ENCODE measurements at regions not wholly inside any gene's neighbourhood (a gene's known extent, or its start where the extent isn't known, plus 50 kb on each side); places are given as distances from the start of the nearest gene placed in this dataset.

DNA sequence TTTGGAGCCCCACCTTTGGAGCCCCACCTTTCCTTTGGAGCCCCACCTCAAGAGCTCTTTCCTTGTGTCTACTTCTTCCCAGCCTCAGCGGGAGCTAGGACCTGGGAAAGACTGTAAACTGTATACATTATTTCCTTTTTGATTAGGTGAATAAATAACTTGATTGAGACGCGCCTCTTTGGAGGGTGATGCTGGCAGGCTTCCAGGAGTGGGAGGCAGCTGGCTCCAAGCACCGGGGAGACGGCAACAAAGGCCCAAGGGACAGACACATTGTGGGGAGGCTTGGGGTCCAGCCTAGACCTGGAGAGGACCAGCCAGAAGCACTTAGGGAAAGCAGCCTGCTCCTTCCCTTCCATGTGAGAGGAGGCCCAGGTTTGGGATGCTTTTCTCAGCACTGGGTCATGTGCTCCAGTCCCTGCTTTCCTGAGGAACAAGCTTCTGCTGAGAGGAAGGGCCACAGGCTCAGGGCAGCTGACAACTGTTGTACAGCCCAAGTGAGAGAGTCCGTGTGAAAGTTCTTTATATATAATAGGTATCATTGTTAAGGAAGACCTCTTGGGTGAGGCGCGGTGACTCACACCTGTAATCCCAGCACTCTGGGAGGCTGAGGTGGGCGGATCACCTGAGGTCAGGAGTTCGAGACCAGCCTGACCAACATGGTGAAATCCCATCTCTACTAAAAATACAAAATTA, 297.2 kb upstream of the SLC14A2 start:
- H3K27me3 Mint-ChIP-seq, result peaks cover 2% of the 10 kb centered on the region

DNA sequence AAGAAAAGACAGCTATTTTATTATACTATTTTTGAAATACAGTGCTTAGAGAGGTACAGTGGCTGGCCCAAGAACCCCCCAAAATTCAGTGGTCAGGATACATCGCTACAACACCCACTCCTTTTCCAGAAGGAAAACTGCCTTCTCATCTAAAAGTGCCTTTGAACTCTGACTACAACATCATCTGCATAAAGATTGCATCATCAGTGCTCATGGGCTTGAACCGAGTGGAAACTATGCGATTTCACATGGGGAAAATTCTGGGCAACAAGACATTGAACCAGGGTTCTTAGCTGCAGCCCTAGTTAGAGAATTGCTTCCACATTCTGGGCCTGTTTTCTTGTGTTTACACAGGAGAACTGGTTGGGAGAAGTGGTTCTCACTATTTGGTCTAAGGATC, 294.6 kb upstream of the SLC14A2 start:
- Mint-ChIP-seq H3K36me3 (peaks cover 2% of the 10 kb centered on the region), H3K4me1 (no peaks in the 10 kb centered on the region), H3K27ac (no peak overlapping the region), H3K4me3 (no peak overlapping the region), H3K9me3 (peaks cover 0 to 2% (median 1%) of the 10 kb centered on the region in 3 donors), H3K27me3 (peaks cover 9% of the 10 kb centered on the region)

More for the DNA sequence above, 297.2 kb upstream of the SLC14A2 start:
- Mint-ChIP-seq H3K4me3 (no peak overlapping the region), H3K27ac (no peak overlapping the region), H3K36me3 (peaks cover 2% of the 10 kb centered on the region), H3K4me1 (no peaks in the 10 kb centered on the region), H3K9me3 (peaks cover 0 to 2% (median 1%) of the 10 kb centered on the region in 3 donors)

DNA sequence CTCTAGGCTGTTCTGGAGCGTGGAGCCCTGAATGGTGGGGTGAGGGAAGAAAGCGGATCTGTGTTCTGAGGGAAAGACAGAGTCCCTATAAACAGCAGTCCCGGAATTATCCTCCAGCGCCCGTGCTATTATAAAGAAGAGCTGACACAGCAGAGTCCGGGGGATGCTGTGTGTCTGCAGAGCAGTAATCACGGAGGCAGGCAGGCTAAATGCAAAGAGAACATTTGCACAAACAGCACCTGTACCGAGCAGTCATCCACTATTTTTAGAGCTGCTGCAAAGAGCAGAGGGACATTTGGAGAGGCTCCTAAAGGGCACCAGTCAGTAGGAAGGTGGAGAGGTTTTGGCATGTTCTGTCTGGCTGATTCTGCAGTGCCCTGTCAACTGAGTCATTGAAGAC, 293.8 kb upstream of the SLC14A2 start:
- H3K4me3 Mint-ChIP-seq, result no peak overlapping the region
- H3K27me3 Mint-ChIP-seq, result peaks cover 14% of the 10 kb centered on the region
- no peaks in the 10 kb centered on the region for H3K4me1 Mint-ChIP-seq
- H3K27ac Mint-ChIP-seq, result no peak overlapping the region
- peaks cover 0 to 2% (median 0%) of the 10 kb centered on the region in 3 donors for H3K9me3 Mint-ChIP-seq
- H3K36me3 Mint-ChIP-seq, result peaks cover 2% of the 10 kb centered on the region

DNA sequence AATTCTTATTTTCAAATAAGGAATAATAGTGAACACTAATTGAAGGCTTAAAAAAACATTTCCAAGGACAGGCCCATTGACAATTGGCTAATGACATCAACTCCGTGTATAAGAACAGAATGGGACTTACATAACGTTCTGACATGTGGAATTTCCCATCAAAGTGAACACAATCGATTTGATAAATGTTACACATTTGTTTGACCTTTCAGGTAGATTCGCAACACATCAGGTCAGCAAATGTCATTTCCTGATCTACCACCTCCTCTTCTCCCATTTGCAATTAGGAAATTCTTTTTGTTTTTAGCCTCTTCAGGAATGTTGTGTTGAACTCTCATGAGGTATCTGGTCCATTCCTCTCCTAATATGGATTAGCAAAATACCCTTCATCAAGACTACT, 292.9 kb upstream of the SLC14A2 start:
- peaks cover 0 to 2% (median 0%) of the 10 kb centered on the region in 3 donors for H3K9me3 Mint-ChIP-seq
- H3K27me3 Mint-ChIP-seq, result peaks cover 17% of the 10 kb centered on the region
- H3K4me3 Mint-ChIP-seq, result no peak overlapping the region
- no peaks in the 10 kb centered on the region for H3K4me1 Mint-ChIP-seq
- H3K27ac Mint-ChIP-seq, result no peak overlapping the region
- peaks cover 2% of the 10 kb centered on the region for H3K36me3 Mint-ChIP-seq

DNA sequence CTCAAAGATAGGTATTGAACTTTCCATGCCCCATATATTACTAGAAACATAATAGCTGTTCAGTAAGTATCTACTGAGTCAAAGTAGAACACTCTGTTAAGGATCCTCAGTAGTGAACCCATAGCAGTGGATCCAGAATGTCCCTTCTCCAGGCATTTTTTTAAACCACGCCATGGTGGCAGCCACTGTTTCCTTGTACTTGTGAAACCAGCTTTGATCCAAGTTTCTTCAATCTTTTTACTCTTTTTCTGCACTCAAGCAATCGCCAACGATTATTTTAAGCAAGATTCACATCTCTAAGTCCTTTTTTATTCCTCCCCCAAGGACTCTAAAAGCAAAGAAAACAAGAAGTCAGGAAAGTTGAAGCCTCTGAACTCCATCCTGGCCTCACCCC, 291.2 kb upstream of the SLC14A2 start:
- peaks cover 25% of the 10 kb centered on the region for H3K27me3 Mint-ChIP-seq

DNA sequence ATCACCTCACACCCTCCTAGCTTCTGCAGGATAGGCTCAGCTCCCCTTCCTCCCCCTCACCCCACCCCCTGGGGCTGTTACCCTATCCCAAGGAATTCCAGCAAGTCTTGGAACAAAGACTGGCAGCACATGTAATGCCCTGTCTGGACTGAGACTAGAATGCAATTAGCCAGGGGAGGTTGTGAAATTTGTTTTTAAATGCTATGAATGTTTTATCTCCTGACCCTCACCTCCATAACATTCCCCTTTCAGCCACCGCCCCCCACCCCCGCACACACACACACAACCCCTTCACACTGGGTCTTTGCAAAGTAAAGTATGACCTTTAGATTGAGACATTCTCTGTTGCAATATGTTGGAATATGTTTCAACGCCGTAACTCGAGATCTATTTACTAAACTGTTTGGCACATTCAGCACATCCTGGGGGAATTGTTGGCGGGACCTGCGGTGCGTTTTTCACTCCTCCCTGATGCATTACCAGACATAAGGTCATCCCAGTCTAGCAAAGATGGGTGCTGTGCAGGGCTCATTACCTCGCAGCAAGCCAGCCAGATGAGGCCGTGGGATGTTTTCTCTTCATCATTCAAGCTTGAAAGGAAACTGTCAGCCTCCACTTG, 290.7 kb upstream of the SLC14A2 start:
- Mint-ChIP-seq H3K4me1 (no peaks in the 10 kb centered on the region), H3K9me3 (peaks cover 0 to 2% (median 0%) of the 10 kb centered on the region in 3 donors), H3K27me3 (peaks cover 25% of the 10 kb centered on the region), H3K4me3 (no peak overlapping the region), H3K27ac (no peak overlapping the region), H3K36me3 (no peaks in the 10 kb centered on the region)

More for the DNA sequence above, 291.2 kb upstream of the SLC14A2 start:
- no peak overlapping the region for H3K27ac Mint-ChIP-seq
- no peaks in the 10 kb centered on the region for H3K4me1 Mint-ChIP-seq
- no peak overlapping the region for H3K4me3 Mint-ChIP-seq
- H3K9me3 Mint-ChIP-seq, result peaks cover 0 to 2% (median 0%) of the 10 kb centered on the region in 3 donors
- peaks cover under 1% of the 10 kb centered on the region for H3K36me3 Mint-ChIP-seq

DNA sequence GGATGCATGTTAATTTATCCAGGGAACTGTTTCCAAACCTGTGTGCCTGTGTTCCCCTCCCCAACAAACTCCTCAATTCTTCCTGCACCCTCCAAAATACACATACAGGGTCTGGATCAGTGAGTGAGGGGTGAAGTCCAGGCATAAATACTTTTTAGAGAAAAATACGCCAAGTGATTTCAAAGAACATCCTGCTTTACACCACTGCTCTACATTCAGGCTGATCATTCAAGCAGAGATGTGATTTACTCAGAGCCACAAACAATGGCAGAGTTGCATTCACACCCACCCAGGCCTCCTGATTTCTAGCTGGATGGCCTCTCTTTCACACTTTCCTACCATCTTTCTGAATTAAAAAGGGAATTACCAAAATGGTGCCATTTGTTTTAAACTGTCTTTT, 289.5 kb upstream of the SLC14A2 start:
- Mint-ChIP-seq H3K36me3 (no peaks in the 10 kb centered on the region), H3K4me3 (no peak overlapping the region), H3K4me1 (no peaks in the 10 kb centered on the region), H3K27me3 (peaks cover 28% of the 10 kb centered on the region), H3K9me3 (peaks cover 0 to 4% (median 2%) of the 10 kb centered on the region in 3 donors), H3K27ac (no peak overlapping the region)

DNA sequence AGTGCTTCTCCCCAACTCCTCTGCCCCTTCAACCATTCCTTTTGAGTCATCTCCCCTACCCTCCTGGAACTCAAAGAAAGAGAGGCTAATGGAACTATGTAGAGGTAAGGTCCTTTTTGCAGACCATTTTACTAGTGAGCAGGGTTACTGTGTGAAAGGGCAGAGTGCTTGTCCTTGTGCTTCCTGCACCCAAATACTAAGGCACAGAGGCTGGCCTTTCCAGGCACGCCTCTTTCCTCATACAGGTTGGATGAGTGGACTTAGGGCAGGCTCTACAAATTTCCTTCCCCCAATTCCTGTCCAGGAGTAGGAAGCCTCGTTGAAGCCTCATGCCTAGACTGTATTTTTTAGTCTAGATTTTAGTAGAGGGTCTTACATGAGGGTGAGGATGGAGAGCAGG, 288.8 kb upstream of the SLC14A2 start:
- Mint-ChIP-seq H3K27me3 (peaks cover 28% of the 10 kb centered on the region), H3K27ac (no peak overlapping the region), H3K4me1 (no peaks in the 10 kb centered on the region), H3K36me3 (no peaks in the 10 kb centered on the region), H3K4me3 (no peak overlapping the region), H3K9me3 (peaks cover 0 to 4% (median 2%) of the 10 kb centered on the region in 3 donors)

DNA sequence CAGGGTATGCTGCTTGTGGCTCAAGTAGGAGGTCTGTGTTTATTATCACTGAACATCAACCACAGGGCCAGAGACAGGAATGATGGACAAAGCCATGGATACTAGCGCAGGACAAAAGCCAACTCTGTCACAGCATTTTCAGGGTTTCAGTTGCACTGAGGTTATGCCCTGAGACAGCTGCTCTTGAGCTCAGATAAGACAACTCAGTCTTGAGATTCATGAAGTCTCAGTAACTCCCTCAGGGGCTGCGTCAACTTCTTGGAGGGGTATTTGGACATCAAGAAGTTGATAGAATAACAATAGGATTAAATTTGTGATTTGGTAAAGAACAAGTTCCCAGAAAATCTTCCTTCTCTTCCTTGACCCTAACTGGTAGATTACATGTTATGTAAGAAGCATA, 287.0 kb upstream of the SLC14A2 start:
- H3K27ac Mint-ChIP-seq, result no peak overlapping the region

DNA sequence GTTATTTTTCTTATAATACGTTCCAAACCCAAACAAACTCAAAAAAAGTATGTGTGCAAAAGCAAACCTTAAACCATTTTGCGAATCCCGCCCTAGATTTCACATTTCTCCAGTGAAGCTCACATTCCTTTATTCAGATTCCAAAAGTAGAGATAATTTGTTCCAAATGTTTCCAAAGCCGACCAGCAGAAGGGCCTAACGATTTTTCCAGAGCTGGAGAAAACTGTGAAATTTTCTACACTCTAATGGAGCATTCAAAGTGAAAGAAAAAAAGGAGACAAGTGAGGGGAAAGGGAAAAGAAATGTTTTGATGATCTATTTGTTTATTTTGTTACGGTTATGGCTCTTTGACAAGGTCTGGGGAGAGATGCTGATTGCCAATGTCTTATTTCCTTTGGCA, 286.5 kb upstream of the SLC14A2 start:
- Mint-ChIP-seq H3K27ac (no peak overlapping the region), H3K4me1 (no peaks in the 10 kb centered on the region), H3K9me3 (peaks cover 0 to 4% (median 0%) of the 10 kb centered on the region in 3 donors), H3K4me3 (no peak overlapping the region), H3K27me3 (peaks cover 23% of the 10 kb centered on the region), H3K36me3 (no peaks in the 10 kb centered on the region)

More for the DNA sequence above, 287.0 kb upstream of the SLC14A2 start:
- Mint-ChIP-seq H3K4me3 (no peak overlapping the region), H3K36me3 (no peaks in the 10 kb centered on the region), H3K27me3 (peaks cover 25% of the 10 kb centered on the region), H3K4me1 (no peaks in the 10 kb centered on the region), H3K9me3 (peaks cover 0 to 4% (median 0%) of the 10 kb centered on the region in 3 donors)

DNA sequence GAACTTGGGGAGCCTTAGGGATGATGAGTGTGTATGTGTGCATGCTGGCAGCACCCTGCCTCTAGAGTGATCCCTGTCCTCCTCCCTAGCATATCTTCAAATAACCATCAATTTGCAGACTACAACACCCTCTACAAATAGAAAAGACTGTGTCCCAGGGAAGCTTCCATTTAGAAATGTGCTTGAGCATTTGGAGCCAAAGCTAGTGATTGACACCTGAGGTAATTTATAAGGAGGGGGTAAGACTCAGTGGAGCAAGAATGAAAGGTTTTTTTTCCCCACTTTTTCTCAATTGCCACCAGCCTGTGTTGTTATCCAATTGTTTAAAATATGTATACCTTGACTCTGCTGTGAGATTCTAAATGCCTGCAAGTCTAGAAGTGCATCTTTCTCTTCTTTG, 286.0 kb upstream of the SLC14A2 start:
- H3K4me1 Mint-ChIP-seq, result no peaks in the 10 kb centered on the region
- H3K27ac Mint-ChIP-seq, result no peak overlapping the region
- H3K4me3 Mint-ChIP-seq, result no peak overlapping the region
- peaks cover 0 to 4% (median 0%) of the 10 kb centered on the region in 3 donors for H3K9me3 Mint-ChIP-seq
- H3K27me3 Mint-ChIP-seq, result peaks cover 23% of the 10 kb centered on the region
- H3K36me3 Mint-ChIP-seq, result no peaks in the 10 kb centered on the region

DNA sequence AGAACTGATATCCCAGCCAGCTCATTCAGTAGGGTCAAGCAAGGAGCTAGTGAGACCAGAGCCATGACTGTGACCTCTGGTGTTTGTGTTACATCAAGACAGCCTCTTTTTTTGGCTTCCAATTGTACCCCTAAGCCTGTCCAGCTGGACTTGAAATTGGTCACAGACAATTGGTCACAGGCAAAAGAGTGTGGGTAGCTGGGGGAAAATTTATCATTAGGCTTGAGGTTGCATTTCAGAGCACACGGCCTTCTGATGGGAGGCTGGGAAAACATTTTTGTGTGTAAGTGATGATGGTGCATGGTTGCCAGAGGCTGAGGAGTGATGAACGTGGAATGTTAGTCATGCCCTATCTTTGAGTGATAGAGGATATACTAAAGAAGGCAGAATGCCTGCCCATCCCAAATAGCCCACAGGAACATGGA, 285.1 kb upstream of the SLC14A2 start:
- H3K4me1 Mint-ChIP-seq, result no peaks in the 10 kb centered on the region
- H3K4me3 Mint-ChIP-seq, result no peak overlapping the region
- peaks cover 25% of the 10 kb centered on the region for H3K27me3 Mint-ChIP-seq
- no peak overlapping the region for H3K27ac Mint-ChIP-seq
- no peaks in the 10 kb centered on the region for H3K36me3 Mint-ChIP-seq
- H3K9me3 Mint-ChIP-seq, result peaks cover 0 to 4% (median 0%) of the 10 kb centered on the region in 3 donors

DNA sequence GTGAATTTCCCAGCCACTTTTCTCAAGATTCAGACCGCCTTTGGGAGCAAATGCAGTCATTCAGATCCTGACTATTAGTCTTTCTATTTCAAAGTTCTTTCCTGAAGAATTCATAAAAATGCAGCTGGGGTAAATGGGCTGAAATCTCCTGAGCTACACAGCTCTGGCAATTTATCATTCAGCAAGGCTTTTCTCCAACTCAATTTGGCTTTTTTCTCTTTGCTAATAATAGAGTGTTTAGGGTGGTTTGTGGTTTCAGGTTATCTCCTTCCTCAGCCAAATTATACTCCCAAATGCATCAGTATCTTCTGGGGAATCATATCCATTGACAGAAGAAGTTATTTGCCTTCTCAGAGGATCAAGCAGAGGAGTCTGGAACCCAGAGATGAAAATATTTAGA, 282.4 kb upstream of the SLC14A2 start:
- H3K27ac Mint-ChIP-seq, result no peak overlapping the region
- H3K4me3 Mint-ChIP-seq, result no peak overlapping the region
- peaks cover 14% of the 10 kb centered on the region for H3K27me3 Mint-ChIP-seq
- peaks cover 0 to 4% (median 0%) of the 10 kb centered on the region in 3 donors for H3K9me3 Mint-ChIP-seq
- H3K4me1 Mint-ChIP-seq, result no peaks in the 10 kb centered on the region
- peaks cover 1% of the 10 kb centered on the region for H3K36me3 Mint-ChIP-seq

DNA sequence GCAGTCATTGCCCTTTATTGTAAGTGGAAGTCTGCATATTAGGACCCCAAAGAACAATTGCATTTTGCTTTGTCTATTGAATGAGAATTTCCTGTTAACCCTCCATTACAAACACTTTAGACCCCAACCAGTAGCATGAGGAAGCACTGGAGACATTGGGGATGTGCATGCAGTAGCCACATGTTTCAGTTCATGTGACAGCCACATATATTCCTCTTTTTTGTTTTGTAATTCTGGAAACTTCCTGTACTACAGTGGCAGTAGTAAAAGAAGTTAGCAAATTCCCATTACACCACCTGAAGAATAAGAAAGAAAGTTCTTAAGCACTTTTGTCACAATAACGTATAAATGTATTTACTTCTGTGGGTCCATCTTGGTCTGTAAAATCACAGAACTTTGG, 281.1 kb upstream of the SLC14A2 start:
- Mint-ChIP-seq H3K9me3 (peaks cover 0 to 4% (median 0%) of the 10 kb centered on the region in 3 donors), H3K27ac (no peak overlapping the region), H3K4me3 (no peak overlapping the region), H3K27me3 (peaks cover 9% of the 10 kb centered on the region), H3K36me3 (peaks cover 3% of the 10 kb centered on the region), H3K4me1 (no peaks in the 10 kb centered on the region)

DNA sequence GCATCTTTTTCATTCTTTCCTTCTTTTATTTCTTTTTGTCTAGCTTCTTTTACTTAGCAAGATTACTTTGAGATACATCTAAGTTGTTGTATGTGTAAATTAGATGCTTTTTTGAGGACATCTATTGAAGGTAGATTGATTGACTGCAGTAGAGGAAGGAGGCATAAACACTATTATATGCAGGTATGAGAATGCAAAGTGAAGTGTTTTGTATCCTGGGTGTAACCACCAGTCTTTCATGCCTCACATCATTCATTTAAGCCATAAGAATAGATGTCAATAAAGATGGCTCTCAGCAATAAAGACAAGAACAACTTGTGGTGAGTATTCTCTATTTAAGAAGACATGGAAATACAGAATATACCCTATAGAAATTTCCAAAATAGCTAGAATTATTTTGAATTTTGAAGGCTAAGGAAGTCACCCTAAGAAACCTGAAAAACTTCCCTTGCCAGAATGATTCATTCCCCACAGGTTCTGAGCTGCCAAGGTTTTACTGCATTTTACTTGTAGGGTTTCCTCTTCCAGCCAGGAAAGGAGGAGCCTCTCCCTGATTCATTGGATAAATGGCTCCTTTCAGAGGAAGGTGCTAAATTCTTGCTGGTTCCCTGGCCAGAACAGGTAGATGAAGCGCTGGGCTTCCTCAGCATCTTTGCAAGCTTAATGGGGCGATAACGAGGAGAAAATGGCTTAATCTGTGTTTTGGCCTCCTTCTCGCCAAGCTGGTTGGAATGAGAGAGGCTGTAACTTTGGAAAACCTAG, 279.8 kb upstream of the SLC14A2 start:
- H3K27ac Mint-ChIP-seq, result no peak overlapping the region

More for the DNA sequence above, 279.8 kb upstream of the SLC14A2 start:
- Mint-ChIP-seq H3K27me3 (peaks cover 7% of the 10 kb centered on the region), H3K4me3 (no peak overlapping the region), H3K36me3 (peaks cover 3% of the 10 kb centered on the region), H3K4me1 (no peaks in the 10 kb centered on the region), H3K9me3 (peaks cover 0 to 2% (median 0%) of the 10 kb centered on the region in 3 donors)
